RWPE2 (cell line): ENCODE measurements at regions not wholly inside any gene's neighbourhood (a gene's known extent, or its start where the extent isn't known, plus 50 kb on each side); places are given as distances from the start of the nearest gene placed in this dataset.

Source experiments
- ATAC-seq: fragments of 200-7000 bp; cut with Tn5 transposase; 3 replicates; pipeline ENCODE4 v1.9.1; 2021; ENCODE audit warnings: low read depth
- DNase-seq: peaks from one replicate; pipeline ENCODE4 v3.0.0-alpha.2; 2020; ENCODE audit warnings: low spot score
- H3K27ac ChIP-seq: fragments of 450-650 bp; 2 replicates; pipeline ENCODE4 v1.5.1; 2017; ENCODE audit warnings: mild to moderate bottlenecking; ENCODE audit not compliant: poor library complexity, severe bottlenecking
- H3K27me3 ChIP-seq: fragments of 250-450 bp; sonication (Bioruptor Pico); 2 replicates; pipeline ENCODE4 v1.5.1; 2021; ENCODE audit warnings: mild to moderate bottlenecking, moderate library complexity; ENCODE audit not compliant: insufficient read depth, poor library complexity, severe bottlenecking
- H3K36me3 ChIP-seq: fragments of 250-450 bp; sonication (Bioruptor Pico); 2 replicates; pipeline ENCODE4 v1.5.1; 2020; ENCODE audit warnings: low read depth, mild to moderate bottlenecking, moderate library complexity
- H3K4me1 ChIP-seq: fragments of 250-450 bp; sonication (Bioruptor Pico); 2 replicates; pipeline ENCODE4 v1.5.1; 2021; ENCODE audit warnings: mild to moderate bottlenecking, moderate library complexity; ENCODE audit not compliant: insufficient read depth, poor library complexity, severe bottlenecking
- H3K4me3 ChIP-seq: fragments of 250-450 bp; sonication (Bioruptor Pico); 2 replicates; pipeline ENCODE4 v1.5.1; 2021; ENCODE audit warnings: mild to moderate bottlenecking, moderate library complexity; ENCODE audit not compliant: severe bottlenecking
- H3K9me3 ChIP-seq: fragments of 250-450 bp; sonication (Bioruptor Pico); 2 replicates; pipeline ENCODE4 v1.5.1; 2021; ENCODE audit warnings: mild to moderate bottlenecking, moderate library complexity; ENCODE audit not compliant: severe bottlenecking
- TF ChIP-seq, protein P1 (sequence below): fragments of 450-650 bp; IDR thresholded peaks from one replicate; pipeline ENCODE4 v1.5.1; 2017; ENCODE audit warnings: mild to moderate bottlenecking, moderate library complexity; ENCODE audit not compliant: poor library complexity, severe bottlenecking

DNA sequence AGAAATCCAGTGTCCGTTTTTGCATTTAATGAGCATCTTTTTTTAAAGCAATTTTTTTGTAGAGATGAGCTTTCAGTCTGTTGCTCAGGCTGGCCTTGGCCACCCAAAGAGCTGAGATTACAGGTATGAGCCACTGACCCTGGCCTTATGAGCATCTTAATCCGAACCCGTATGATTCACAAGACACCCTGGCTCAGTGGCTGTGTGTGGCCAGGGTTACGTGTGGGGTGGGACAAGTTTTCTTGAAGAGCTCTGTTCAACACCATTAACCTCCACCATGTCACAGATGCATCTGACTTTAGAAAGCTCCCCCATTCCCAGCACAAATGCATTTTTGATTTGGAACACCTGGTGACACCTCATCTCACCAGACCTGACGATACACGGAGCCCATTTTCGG, 166.5 kb upstream of the PITRM1 start:
- no peaks in the 10 kb centered on the region for H3K9me3 ChIP-seq
- ATAC-seq, result no peak
- H3K36me3 ChIP-seq, result no peaks in the 10 kb centered on the region
- no peaks in the 10 kb centered on the region for H3K4me1 ChIP-seq
- no peak overlapping the region for H3K27ac ChIP-seq
- no peak for DNase-seq
- no peaks in the 10 kb centered on the region for H3K27me3 ChIP-seq
- TF ChIP-seq, protein P1, sequence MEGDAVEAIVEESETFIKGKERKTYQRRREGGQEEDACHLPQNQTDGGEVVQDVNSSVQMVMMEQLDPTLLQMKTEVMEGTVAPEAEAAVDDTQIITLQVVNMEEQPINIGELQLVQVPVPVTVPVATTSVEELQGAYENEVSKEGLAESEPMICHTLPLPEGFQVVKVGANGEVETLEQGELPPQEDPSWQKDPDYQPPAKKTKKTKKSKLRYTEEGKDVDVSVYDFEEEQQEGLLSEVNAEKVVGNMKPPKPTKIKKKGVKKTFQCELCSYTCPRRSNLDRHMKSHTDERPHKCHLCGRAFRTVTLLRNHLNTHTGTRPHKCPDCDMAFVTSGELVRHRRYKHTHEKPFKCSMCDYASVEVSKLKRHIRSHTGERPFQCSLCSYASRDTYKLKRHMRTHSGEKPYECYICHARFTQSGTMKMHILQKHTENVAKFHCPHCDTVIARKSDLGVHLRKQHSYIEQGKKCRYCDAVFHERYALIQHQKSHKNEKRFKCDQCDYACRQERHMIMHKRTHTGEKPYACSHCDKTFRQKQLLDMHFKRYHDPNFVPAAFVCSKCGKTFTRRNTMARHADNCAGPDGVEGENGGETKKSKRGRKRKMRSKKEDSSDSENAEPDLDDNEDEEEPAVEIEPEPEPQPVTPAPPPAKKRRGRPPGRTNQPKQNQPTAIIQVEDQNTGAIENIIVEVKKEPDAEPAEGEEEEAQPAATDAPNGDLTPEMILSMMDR, result no peak
- H3K4me3 ChIP-seq, result no peak overlapping the region

DNA sequence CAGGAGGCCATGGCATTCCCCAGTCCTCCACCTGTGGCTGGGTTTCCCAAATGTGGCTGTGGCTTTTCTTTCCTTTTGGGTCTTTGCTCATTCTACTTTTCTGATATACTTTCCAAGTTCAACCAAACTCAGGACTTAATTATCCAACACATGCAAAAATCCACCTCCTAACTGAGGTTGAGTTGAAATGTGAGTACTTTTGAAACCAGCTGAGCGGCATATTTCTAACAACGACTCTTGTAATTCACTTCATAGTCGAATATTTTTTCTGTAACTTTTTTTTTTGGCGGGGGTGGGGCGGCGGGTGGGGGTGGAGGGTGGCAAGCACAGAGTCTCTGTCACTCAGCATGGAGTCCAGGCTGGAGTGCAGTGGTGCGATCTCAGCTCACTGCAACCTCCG, 165.2 kb upstream of the PITRM1 start:
- H3K9me3 ChIP-seq, result no peaks in the 10 kb centered on the region
- H3K27ac ChIP-seq, result no peak overlapping the region
- TF ChIP-seq, protein P1, result no peak
- DNase-seq (no peak), ATAC-seq (no peak)
- H3K27me3 ChIP-seq, result no peaks in the 10 kb centered on the region
- H3K36me3 ChIP-seq, result no peaks in the 10 kb centered on the region
- no peaks in the 10 kb centered on the region for H3K4me1 ChIP-seq
- H3K4me3 ChIP-seq, result no peak overlapping the region

DNA sequence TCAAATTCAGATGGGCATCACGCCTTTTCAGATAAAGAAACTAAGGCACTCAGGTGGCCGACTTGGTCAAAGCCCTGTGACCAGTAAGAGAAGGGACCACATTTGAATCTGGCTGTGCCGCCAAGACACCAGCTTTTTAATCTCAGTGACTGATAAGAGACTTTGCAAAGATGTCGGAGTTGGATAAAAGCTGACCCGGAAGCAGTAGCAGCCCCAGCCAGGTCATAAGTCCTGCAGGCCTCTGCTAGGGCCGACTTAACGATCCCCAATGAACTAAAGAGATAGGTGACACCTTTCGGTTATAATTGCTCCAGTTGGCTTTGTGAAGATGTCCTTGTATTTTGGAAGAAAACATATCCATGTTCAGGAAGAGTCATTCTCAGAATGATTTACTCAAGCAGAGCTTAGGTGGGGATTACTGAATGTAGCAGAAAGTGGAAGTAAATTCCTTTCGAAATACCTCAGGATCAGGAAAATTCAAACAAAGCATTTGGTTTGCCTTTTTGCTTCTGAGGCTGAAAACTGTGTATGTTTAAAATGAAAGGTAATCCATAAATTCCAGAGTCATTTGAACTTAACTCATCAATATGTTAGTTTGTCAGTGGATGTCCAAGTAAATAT, 164.2 kb upstream of the PITRM1 start:
- Histone ChIP-seq H3K27me3 (no peaks in the 10 kb centered on the region), H3K4me3 (no peak overlapping the region), H3K36me3 (no peaks in the 10 kb centered on the region), H3K9me3 (no peaks in the 10 kb centered on the region), H3K4me1 (no peaks in the 10 kb centered on the region), H3K27ac (no peak overlapping the region)
- TF ChIP-seq, protein P1, result no peak
- ATAC-seq, result no peak
- no peak for DNase-seq

DNA sequence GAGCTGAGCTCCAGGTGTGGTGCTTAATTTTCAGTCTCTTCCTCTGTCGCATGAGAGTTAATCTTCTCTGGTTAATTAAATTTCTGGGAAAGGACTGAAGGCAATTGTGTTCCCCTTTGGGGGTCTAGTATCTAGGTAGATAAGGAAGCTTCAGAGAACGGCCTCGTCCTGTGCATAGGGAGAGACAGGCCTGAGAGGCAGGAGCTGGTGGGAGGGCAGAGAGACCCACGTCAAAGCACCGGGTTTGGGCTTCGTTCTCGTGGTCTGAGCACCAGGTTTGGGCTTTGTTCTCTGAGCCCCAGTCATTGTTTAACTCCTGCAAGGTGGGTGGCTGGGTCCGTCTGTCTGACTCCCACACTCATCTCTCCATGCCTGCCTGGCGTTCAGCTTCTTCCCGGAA, 160.8 kb upstream of the PITRM1 start:
- no peaks in the 10 kb centered on the region for H3K36me3 ChIP-seq
- H3K4me1 ChIP-seq, result peaks cover 4% of the 10 kb centered on the region
- DNase-seq (no peak), ATAC-seq (no peak)
- TF ChIP-seq, protein P1, result no peak
- no peak overlapping the region for H3K4me3 ChIP-seq
- H3K27me3 ChIP-seq, result no peaks in the 10 kb centered on the region
- no peak overlapping the region for H3K27ac ChIP-seq
- H3K9me3 ChIP-seq, result no peaks in the 10 kb centered on the region

DNA sequence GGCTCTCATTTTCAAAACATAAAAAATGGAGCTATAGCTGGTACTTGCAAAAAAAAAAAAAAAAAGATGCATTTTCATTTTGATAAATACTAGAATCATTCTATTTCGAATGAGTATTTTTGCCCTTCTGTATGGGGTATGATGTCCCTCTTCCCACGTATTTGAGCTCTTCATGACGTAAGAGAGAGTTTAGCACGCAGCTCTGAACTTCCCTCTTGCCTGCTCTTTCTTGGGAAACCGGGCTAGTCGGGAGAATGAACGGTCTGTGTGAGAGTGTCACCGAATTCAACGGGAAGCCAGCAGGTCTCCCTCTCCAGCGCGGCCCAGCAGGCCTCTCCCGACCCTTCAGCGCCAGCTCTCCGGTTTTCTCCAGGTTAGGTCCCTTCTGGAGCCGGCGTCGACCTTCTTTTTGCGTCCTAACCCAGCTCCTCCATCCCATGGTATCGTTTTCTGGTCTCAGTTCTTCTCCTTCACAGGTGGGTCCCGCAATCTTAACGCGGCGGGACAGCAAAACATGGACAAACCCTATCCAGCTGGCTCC, 159.2 kb upstream of the PITRM1 start:
- TF ChIP-seq, protein P1, result no peak
- Histone ChIP-seq H3K4me1 (peaks cover 4% of the 10 kb centered on the region), H3K4me3 (no peak overlapping the region), H3K27me3 (no peaks in the 10 kb centered on the region), H3K27ac (no peak overlapping the region), H3K36me3 (no peaks in the 10 kb centered on the region), H3K9me3 (no peaks in the 10 kb centered on the region)
- DNase-seq (no peak), ATAC-seq (no peak)
